Neural progenitor cell (in vitro differentiated cells): ENCODE measurements at regions not wholly inside any gene's neighbourhood (a gene's known extent, or its start where the extent isn't known, plus 50 kb on each side); places are given as distances from the start of the nearest gene placed in this dataset.

Source experiments
- DNase-seq: peaks from one replicate; pipeline ENCODE4 v3.0.0-alpha.2; 2016; ENCODE audit warnings: low spot score
- H2AFZ ChIP-seq: fragments of 200-600 bp; sonication (generic); replicated peaks from 2 replicates; pipeline ENCODE4 v1.6.1; 2016; ENCODE audit warnings: antibody characterized with exemption
- H3F3A ChIP-seq: fragments of 200-600 bp; sonication (generic); 2 replicates; pipeline ENCODE4 v1.6.1; 2016; ENCODE audit warnings: antibody characterized with exemption, low read depth
- H3K27ac ChIP-seq: fragments of 200-600 bp; sonication (generic); 2 replicates; pipeline ENCODE4 v1.5.1; 2016; ENCODE audit warnings: mild to moderate bottlenecking
- H3K27me3 ChIP-seq: fragments of 200-600 bp; sonication (generic); 2 replicates; pipeline ENCODE4 v1.6.1; 2016; ENCODE audit warnings: mild to moderate bottlenecking, moderate library complexity
- H3K36me3 ChIP-seq: fragments of 200-600 bp; sonication (generic); 2 replicates; pipeline ENCODE4 v1.5.1; 2016
- H3K4me1 ChIP-seq: fragments of 200-600 bp; sonication (generic); 2 replicates; pipeline ENCODE4 v1.6.1; 2016; ENCODE audit warnings: mixed run types
- H3K4me2 ChIP-seq: fragments of 200-600 bp; sonication (generic); 2 replicates; pipeline ENCODE4 v1.6.1; 2016
- H3K4me3 ChIP-seq: fragments of 200-600 bp; sonication (generic); 2 replicates; pipeline ENCODE4 v1.5.1; 2016
- H3K79me2 ChIP-seq: fragments of 200-600 bp; sonication (generic); 2 replicates; pipeline ENCODE4 v1.6.1; 2016; ENCODE audit warnings: low read depth
- H3K9ac ChIP-seq: fragments of 200-600 bp; sonication (generic); 2 replicates; pipeline ENCODE4 v1.6.1; 2016
- H3K9me3 ChIP-seq: fragments of 200-600 bp; sonication (generic); 2 replicates; pipeline ENCODE4 v1.5.1; 2016; ENCODE audit warnings: low read depth
- H4K20me1 ChIP-seq: fragments of 200-600 bp; sonication (generic); 2 replicates; pipeline ENCODE4 v1.6.1; 2016; ENCODE audit warnings: low read depth
- H3K27ac Mint-ChIP-seq: 3 replicates; pipeline ENCODE4 v1.8.0; 2021; ENCODE audit warnings: mixed read lengths
- H3K27me3 Mint-ChIP-seq: 2 replicates; pipeline ENCODE4 v1.8.0; 2022; ENCODE audit warnings: low read depth, mild to moderate bottlenecking, inconsistent platforms, moderate library complexity, mixed read lengths; ENCODE audit not compliant: insufficient read depth
- H3K36me3 Mint-ChIP-seq: 3 replicates; pipeline ENCODE4 v1.8.0; 2021; ENCODE audit warnings: mixed read lengths
- H3K4me1 Mint-ChIP-seq: 3 replicates; pipeline ENCODE4 v1.8.0; 2021; ENCODE audit warnings: mixed read lengths
- H3K4me3 Mint-ChIP-seq: 3 replicates; pipeline ENCODE4 v1.8.0; 2021; ENCODE audit warnings: mild to moderate bottlenecking, moderate library complexity, mixed read lengths
- H3K9me3 Mint-ChIP-seq: 3 replicates; pipeline ENCODE4 v1.8.0; 2020; ENCODE audit warnings: mixed read lengths
- CTCF ChIP-seq: fragments of 200-600 bp; sonication (generic); IDR thresholded peaks from 2 replicates; pipeline ENCODE4 v1.5.1; 2017; ENCODE audit warnings: antibody characterized with exemption, mild to moderate bottlenecking
- EZH2 ChIP-seq: fragments of 200-600 bp; sonication (generic); IDR thresholded peaks from 2 replicates; pipeline ENCODE4 v1.6.1; 2017; ENCODE audit warnings: antibody characterized with exemption, mild to moderate bottlenecking, moderate library complexity
- EZH2phosphoT487 ChIP-seq: fragments of 200-600 bp; sonication (generic); IDR thresholded peaks from 2 replicates; pipeline ENCODE4 v1.6.1; 2017; ENCODE audit warnings: antibody characterized with exemption

DNA sequence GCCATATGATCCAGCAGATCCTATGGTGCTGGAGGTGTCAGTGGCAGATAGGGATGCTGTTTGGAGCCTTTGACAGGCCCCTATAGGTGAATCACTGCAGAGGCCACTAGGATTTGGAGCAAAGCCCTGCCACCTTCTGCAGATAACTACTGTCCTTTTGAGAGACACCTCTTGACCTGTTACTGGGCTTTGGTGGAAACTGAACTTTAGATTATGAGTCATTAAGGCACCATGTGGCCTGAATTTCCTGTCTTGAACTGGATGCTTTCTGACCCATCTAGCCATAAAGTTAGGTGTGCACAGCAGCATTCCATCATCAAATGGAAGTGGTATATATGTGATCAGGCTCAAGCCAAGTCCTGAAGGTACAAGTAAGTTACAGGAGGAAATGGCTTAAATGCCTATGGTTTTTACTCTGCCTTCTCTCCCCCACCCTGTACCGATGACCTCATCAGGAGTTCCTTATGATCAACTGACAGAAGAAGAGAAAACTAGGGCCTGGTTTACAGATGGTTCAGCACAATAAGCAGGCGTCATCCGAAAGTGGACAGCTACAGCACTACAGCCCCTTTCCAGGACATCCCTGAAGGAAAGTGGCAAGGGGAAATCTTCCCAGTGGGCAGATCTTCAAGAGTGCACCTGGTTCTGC, 565.6 kb upstream of the AGTR1 start:
- Histone ChIP-seq H2AFZ (no peak overlapping the region), H3K27ac (no peak overlapping the region), H3K79me2 (no peaks in the 10 kb centered on the region), H3K9ac (no peak overlapping the region), H3K9me3 (no peaks in the 10 kb centered on the region), H3F3A (no peaks in the 10 kb centered on the region), H3K4me3 (no peak overlapping the region), H3K36me3 (no peaks in the 10 kb centered on the region), H3K27me3 (no peaks in the 10 kb centered on the region), H3K4me1 (no peaks in the 10 kb centered on the region), H4K20me1 (no peaks in the 10 kb centered on the region), H3K4me2 (no peak overlapping the region)
- Mint-ChIP-seq H3K36me3 (peaks cover 15% of the 10 kb centered on the region), H3K9me3 (peaks cover 34% of the 10 kb centered on the region), H3K27ac (peak overlapping the region; percentile 84), H3K4me3 (peak overlapping the region; percentile 24), H3K4me1 (peaks cover 17% of the 10 kb centered on the region), H3K27me3 (peaks cover 10% of the 10 kb centered on the region)
- no peak for DNase-seq
- TF ChIP-seq EZH2phosphoT487 (no peak), CTCF (no peak), EZH2 (no peak)

GRCh38 chr3:148136816-148137215, 560.9 kb upstream of the AGTR1 start:
- Mint-ChIP-seq H3K4me1 (peaks cover 47% of the 10 kb centered on the region), H3K4me3 (no peak overlapping the region), H3K27ac (no peak overlapping the region), H3K9me3 (peaks cover 22% of the 10 kb centered on the region), H3K36me3 (peaks cover 12% of the 10 kb centered on the region), H3K27me3 (peaks cover 5% of the 10 kb centered on the region)
- no peak for DNase-seq
- Histone ChIP-seq H3K4me2 (no peak overlapping the region), H3K4me1 (no peaks in the 10 kb centered on the region), H3K9ac (no peak overlapping the region), H3K4me3 (no peak overlapping the region), H3F3A (no peaks in the 10 kb centered on the region), H2AFZ (no peak overlapping the region), H3K27ac (no peak overlapping the region), H4K20me1 (no peaks in the 10 kb centered on the region), H3K27me3 (no peaks in the 10 kb centered on the region), H3K36me3 (no peaks in the 10 kb centered on the region), H3K79me2 (no peaks in the 10 kb centered on the region), H3K9me3 (no peaks in the 10 kb centered on the region)
- no peak for TF ChIP-seq CTCF
- TF ChIP-seq EZH2phosphoT487: no peak
- TF ChIP-seq EZH2: no peak

- Mint-ChIP-seq H3K27ac (no peak overlapping the region), H3K4me1 (peaks cover 25% of the 10 kb centered on the region), H3K4me3 (no peak overlapping the region), H3K36me3 (peaks cover 13% of the 10 kb centered on the region), H3K9me3 (peaks cover 27% of the 10 kb centered on the region), H3K27me3 (peaks cover 2% of the 10 kb centered on the region)
- no peak overlapping the region for H3K4me2 ChIP-seq
- no peaks in the 10 kb centered on the region for H3F3A ChIP-seq
- no peak overlapping the region for H3K4me3 ChIP-seq
- no peaks in the 10 kb centered on the region for H3K9me3 ChIP-seq
- H3K27me3 ChIP-seq: no peaks in the 10 kb centered on the region
- no peaks in the 10 kb centered on the region for H4K20me1 ChIP-seq
- TF ChIP-seq EZH2phosphoT487 (no peak), EZH2 (no peak), CTCF (no peak)
- no peaks in the 10 kb centered on the region for H3K36me3 ChIP-seq
- H2AFZ ChIP-seq: no peak overlapping the region
- H3K9ac ChIP-seq: no peak overlapping the region
- peaks cover 6% of the 10 kb centered on the region for H3K4me1 ChIP-seq
- no peaks in the 10 kb centered on the region for H3K79me2 ChIP-seq
- H3K27ac ChIP-seq: no peak overlapping the region
- no peak for DNase-seq
Measured at GRCh38 chr3:148146241-148146640, 551.5 kb upstream of the AGTR1 start.
